OCI-LY3 (cell line): ENCODE measurements at regions not wholly inside any gene's neighbourhood (a gene's known extent, or its start where the extent isn't known, plus 50 kb on each side); places are given as distances from the start of the nearest gene placed in this dataset.

Source experiments
- H2AFZ ChIP-seq: fragments of 200-600, 300-600 bp; shearing (Covaris generic); 2 replicates; pipeline ENCODE4 v1.6.0; 2014; ENCODE audit warnings: antibody characterized with exemption, low read depth, low read length
- H3K27ac ChIP-seq: fragments of 200-600, 300-600 bp; sonication (generic); 2 replicates; pipeline ENCODE4 v1.5.1; 2014; ENCODE audit warnings: mild to moderate bottlenecking, low read length, moderate library complexity, mixed read lengths
- H3K27me3 ChIP-seq: fragments of 200-600, 300-600 bp; sonication (generic); 2 replicates; pipeline ENCODE4 v1.6.1; 2014; ENCODE audit warnings: low read depth, low read length, mixed read lengths
- H3K36me3 ChIP-seq: fragments of 200-600, 300-600 bp; sonication (generic); replicated peaks from 2 replicates; pipeline ENCODE3; 2014; ENCODE audit warnings: low read depth, low read length, mixed read lengths
- H3K4me1 ChIP-seq: fragments of 300-600, 200-600 bp; sonication (generic); 2 replicates; pipeline ENCODE4 v1.6.1; 2014; ENCODE audit warnings: low read length, mixed read lengths
- H3K4me2 ChIP-seq: fragments of 200-600, 300-600 bp; sonication (generic); 2 replicates; pipeline ENCODE4 v1.6.1; 2014; ENCODE audit warnings: low read length, mixed read lengths
- H3K4me3 ChIP-seq: fragments of 300-600, 200-600 bp; sonication (generic); 2 replicates; pipeline ENCODE4 v1.5.1; 2014; ENCODE audit warnings: antibody characterized with exemption, mild to moderate bottlenecking, low read length, moderate library complexity
- H3K79me2 ChIP-seq: fragments of 300-600, 200-600 bp; shearing (Covaris generic); 2 replicates; pipeline ENCODE4 v1.6.1; 2014; ENCODE audit warnings: mild to moderate bottlenecking, low read length, mixed read lengths
- H3K9ac ChIP-seq: fragments of 300-600, 200-600 bp; shearing (Covaris generic); 2 replicates; pipeline ENCODE4 v1.6.0; 2014; ENCODE audit warnings: mild to moderate bottlenecking, low read length, moderate library complexity
- H3K9me3 ChIP-seq: fragments of 200-600, 300-600 bp; shearing (Covaris generic); 2 replicates; pipeline ENCODE4 v1.6.1; 2014; ENCODE audit warnings: low read length, mixed read lengths; ENCODE audit not compliant: insufficient read depth
- H4K20me1 ChIP-seq: fragments of 200-600, 300-600 bp; sonication (generic); 2 replicates; pipeline ENCODE4 v1.6.1; 2016; ENCODE audit warnings: low read length, mixed read lengths; ENCODE audit not compliant: insufficient read depth
- EZH2phosphoT487 ChIP-seq: fragments of 200-600 bp; shearing (Covaris generic); IDR thresholded peaks from 2 replicates; pipeline ENCODE4 v1.6.1; 2018; ENCODE audit warnings: antibody characterized with exemption, mixed run types, low read depth
- TF ChIP-seq, protein P1 (sequence below): fragments of 200-600, 300-600 bp; sonication (generic); IDR thresholded peaks from 2 replicates; pipeline ENCODE4 v1.5.1; 2014; ENCODE audit warnings: antibody characterized with exemption, low read length, low read depth

DNA sequence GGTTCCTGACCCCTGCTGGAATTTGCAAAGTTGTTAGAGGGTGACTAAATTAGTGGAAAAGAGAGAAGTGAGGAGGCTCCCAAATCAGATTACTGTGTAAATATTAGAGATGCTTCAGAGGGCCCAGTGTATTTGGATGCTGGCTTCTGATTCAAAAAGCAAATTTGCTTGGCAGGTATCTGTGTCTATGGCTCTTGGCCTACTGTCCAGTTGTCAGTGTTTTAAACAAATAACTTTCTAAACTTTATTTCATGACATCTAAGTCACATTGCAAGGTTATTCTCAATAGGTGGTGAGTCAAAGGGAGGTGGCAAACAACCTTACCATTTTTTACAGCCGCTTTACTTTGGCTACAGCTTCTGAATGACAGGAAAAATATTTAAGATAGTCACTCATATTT, 720.1 kb downstream of the KCNA4 start:
- H2AFZ ChIP-seq = no peak overlapping the region
- no peak overlapping the region for H3K4me3 ChIP-seq
- no peaks in the 10 kb centered on the region for H3K9me3 ChIP-seq
- H3K4me2 ChIP-seq = no peak overlapping the region
- no peaks in the 10 kb centered on the region for H4K20me1 ChIP-seq
- H3K27ac ChIP-seq = no peak overlapping the region
- TF ChIP-seq, protein P1, sequence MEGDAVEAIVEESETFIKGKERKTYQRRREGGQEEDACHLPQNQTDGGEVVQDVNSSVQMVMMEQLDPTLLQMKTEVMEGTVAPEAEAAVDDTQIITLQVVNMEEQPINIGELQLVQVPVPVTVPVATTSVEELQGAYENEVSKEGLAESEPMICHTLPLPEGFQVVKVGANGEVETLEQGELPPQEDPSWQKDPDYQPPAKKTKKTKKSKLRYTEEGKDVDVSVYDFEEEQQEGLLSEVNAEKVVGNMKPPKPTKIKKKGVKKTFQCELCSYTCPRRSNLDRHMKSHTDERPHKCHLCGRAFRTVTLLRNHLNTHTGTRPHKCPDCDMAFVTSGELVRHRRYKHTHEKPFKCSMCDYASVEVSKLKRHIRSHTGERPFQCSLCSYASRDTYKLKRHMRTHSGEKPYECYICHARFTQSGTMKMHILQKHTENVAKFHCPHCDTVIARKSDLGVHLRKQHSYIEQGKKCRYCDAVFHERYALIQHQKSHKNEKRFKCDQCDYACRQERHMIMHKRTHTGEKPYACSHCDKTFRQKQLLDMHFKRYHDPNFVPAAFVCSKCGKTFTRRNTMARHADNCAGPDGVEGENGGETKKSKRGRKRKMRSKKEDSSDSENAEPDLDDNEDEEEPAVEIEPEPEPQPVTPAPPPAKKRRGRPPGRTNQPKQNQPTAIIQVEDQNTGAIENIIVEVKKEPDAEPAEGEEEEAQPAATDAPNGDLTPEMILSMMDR = no peak
- no peak for TF ChIP-seq EZH2phosphoT487
- H3K79me2 ChIP-seq = no peaks in the 10 kb centered on the region
- H3K27me3 ChIP-seq = no peaks in the 10 kb centered on the region
- no peaks in the 10 kb centered on the region for H3K36me3 ChIP-seq
- peaks cover 25% of the 10 kb centered on the region for H3K4me1 ChIP-seq
- no peak overlapping the region for H3K9ac ChIP-seq

DNA sequence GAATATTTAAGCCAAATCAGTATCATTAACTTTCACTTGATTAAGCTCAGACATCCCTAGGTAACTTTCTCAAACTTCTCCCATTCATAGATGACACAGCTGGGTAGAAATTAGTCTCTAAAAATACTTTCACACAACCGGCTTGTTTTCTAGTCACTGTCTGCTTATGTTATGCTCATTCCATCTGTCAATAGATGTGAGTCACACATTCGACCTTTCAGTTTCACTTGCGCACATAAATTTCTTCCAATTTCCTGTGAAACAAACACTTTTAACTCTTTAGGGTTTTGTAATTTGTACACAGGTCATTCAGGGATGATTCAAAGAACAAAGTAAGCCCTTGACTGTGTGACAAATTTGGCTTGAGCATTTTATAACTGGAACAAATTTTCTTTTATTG, 723.0 kb downstream of the KCNA4 start:
- Histone ChIP-seq H3K4me1 (peaks cover 14% of the 10 kb centered on the region), H4K20me1 (no peaks in the 10 kb centered on the region), H3K9me3 (no peaks in the 10 kb centered on the region), H3K79me2 (no peaks in the 10 kb centered on the region), H2AFZ (peak overlapping the region; percentile 75; the same call in 1 of the 2 replicates), H3K36me3 (no peaks in the 10 kb centered on the region), H3K27ac (peak overlapping the region; percentile 11; the same call in 1 of the 2 replicates), H3K9ac (no peak overlapping the region), H3K4me2 (peak overlapping the region; percentile 57), H3K27me3 (no peaks in the 10 kb centered on the region), H3K4me3 (peak overlapping the region; percentile 32; the same call in 1 of the 2 replicates)
- no peak for TF ChIP-seq EZH2phosphoT487
- TF ChIP-seq, protein P1 = no peak

DNA sequence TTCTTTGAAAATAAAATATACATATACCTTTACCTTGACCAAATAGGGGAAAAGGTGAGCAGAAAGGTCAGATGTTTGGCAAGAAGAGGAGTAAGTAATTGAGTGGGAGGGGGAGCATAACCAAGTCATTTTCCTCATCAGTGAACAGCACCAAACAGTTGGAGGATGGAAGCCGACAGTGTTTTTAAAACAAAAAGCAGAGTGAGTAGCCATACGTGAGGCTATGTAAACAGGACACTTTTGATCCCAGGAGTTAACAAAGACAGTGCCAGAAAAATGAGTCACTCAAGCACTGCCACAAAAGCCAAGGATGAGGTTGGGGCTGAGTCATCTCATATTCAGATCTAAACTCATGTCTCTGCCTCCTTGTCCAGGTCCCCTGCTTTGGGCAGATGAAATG, 734.7 kb downstream of the KCNA4 start:
- Histone ChIP-seq H3K4me1 (0 out of 2 replicates have a peak, but pooled peaks cover 2% of the 10 kb centered on the region), H2AFZ (no peak overlapping the region), H3K9ac (no peak overlapping the region)

DNA sequence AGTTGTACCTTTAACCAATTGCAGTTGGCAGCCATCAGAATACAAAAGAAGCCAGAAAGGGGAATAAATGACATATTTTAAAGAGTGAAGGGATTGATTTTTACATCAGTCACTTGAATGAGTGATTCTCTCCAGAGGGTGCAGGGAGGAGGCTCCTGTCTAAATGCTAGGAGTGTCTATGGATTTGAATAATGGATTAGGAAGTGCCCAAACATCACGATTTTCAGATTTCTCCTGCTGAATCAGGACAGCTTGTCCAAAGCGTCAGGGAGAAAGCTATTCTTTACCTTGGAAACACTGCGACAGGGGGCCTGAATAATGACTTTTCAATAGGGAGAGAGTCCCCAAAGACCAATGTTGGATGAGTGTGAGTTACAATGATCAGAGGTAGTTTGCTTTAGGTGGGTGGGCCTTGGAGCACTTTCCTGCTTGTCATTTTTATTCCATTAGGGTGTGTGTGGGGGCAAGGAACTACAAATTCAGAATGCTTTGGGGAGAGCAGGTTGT, 735.5 kb downstream of the KCNA4 start:
- TF ChIP-seq EZH2phosphoT487 = no peak
- TF ChIP-seq, protein P1 = no peak
- no peak overlapping the region for H3K27ac ChIP-seq
- H3K27me3 ChIP-seq = no peaks in the 10 kb centered on the region
- H3K36me3 ChIP-seq = no peaks in the 10 kb centered on the region
- no peak overlapping the region for H3K9ac ChIP-seq
- H3K4me2 ChIP-seq = no peak overlapping the region
- no peaks in the 10 kb centered on the region for H3K79me2 ChIP-seq
- no peaks in the 10 kb centered on the region for H3K9me3 ChIP-seq
- H2AFZ ChIP-seq = no peak overlapping the region
- H3K4me1 ChIP-seq = 0 out of 2 replicates have a peak, but pooled peaks cover 2% of the 10 kb centered on the region
- no peaks in the 10 kb centered on the region for H4K20me1 ChIP-seq
- no peak overlapping the region for H3K4me3 ChIP-seq

More for the DNA sequence above, 734.7 kb downstream of the KCNA4 start:
- H4K20me1 ChIP-seq = no peaks in the 10 kb centered on the region
- TF ChIP-seq, protein P1 = no peak
- no peak for TF ChIP-seq EZH2phosphoT487
- no peaks in the 10 kb centered on the region for H3K27me3 ChIP-seq
- no peaks in the 10 kb centered on the region for H3K9me3 ChIP-seq
- no peak overlapping the region for H3K4me2 ChIP-seq
- H3K36me3 ChIP-seq = no peaks in the 10 kb centered on the region
- H3K4me3 ChIP-seq = no peak overlapping the region
- H3K27ac ChIP-seq = no peak overlapping the region
- no peaks in the 10 kb centered on the region for H3K79me2 ChIP-seq
